PC-3 (cell line): ENCODE measurements at regions not wholly inside any gene's neighbourhood (a gene's known extent, or its start where the extent isn't known, plus 50 kb on each side); places are given as distances from the start of the nearest gene placed in this dataset.

Experiments used
- ATAC-seq: fragments of 200-7000 bp; cut with Tn5 transposase; 2 replicates; pipeline ENCODE4 v1.9.1; 2020; ENCODE audit warnings: mild to moderate bottlenecking, moderate library complexity
- BruUV-seq: library from RNA; stranded (reverse); fragments of 400-500 nt; replicated peaks from 2 replicates; lab custom pipeline; 2021; lab: Mats Ljungman, UMichigan
- CTCF ChIA-PET: fragments of 300-600 bp; sonication (Branson Sonifier 250); formaldehyde crosslinking; loops from one replicate; lab custom pipeline; 2022; ENCODE audit warnings: antibody characterized with exemption; lab: Charles Lee
- POLR2A ChIA-PET: fragments of 300-600 bp; sonication (Branson Sonifier 250); formaldehyde crosslinking; loops from one replicate; lab custom pipeline; 2022; ENCODE audit warnings: antibody characterized with exemption; ENCODE audit not compliant: unreplicated experiment; lab: Charles Lee
- DNase-seq: peaks from one replicate; pipeline ENCODE4 v3.0.0-alpha.2; 2015
- H2AFZ ChIP-seq: fragments of 300-600 bp; sonication (generic); 2 replicates; pipeline ENCODE4 v1.6.0; 2016; ENCODE audit warnings: antibody characterized with exemption, low read length
- H3F3A ChIP-seq: fragments of 300-600 bp; sonication (generic); one replicate; pipeline ENCODE4 v1.6.0; 2017; ENCODE audit warnings: antibody characterized with exemption, low read length, control low read depth, mild to moderate bottlenecking; ENCODE audit not compliant: unreplicated experiment
- H3K27ac ChIP-seq: fragments of 300-600 bp; sonication (generic); 2 replicates; pipeline ENCODE4 v1.5.1; 2016; ENCODE audit warnings: mild to moderate bottlenecking, low read length
- H3K27me3 ChIP-seq: fragments of 300-600 bp; sonication (generic); 2 replicates; pipeline ENCODE4 v1.6.1; 2016; ENCODE audit warnings: low read length, mixed read lengths
- H3K36me3 ChIP-seq: fragments of 300-600 bp; sonication (generic); 2 replicates; pipeline ENCODE4 v1.6.1; 2016; ENCODE audit warnings: low read depth, mixed run types, low read length, mixed read lengths
- H3K4me1 ChIP-seq: fragments of 300-600 bp; sonication (generic); 2 replicates; pipeline ENCODE4 v1.5.1; 2016; ENCODE audit warnings: low read length; ENCODE audit not compliant: insufficient read depth
- H3K4me2 ChIP-seq: fragments of 300-600 bp; sonication (generic); 2 replicates; pipeline ENCODE4 v1.6.0; 2016; ENCODE audit warnings: low read length
- H3K4me3 ChIP-seq: fragments of 300-600 bp; sonication (generic); 2 replicates; pipeline ENCODE4 v1.5.1; 2016; ENCODE audit warnings: mild to moderate bottlenecking, low read length, mixed read lengths
- H3K79me2 ChIP-seq: fragments of 300-600 bp; sonication (generic); 2 replicates; pipeline ENCODE4 v1.6.1; 2017; ENCODE audit warnings: low read length, mixed read lengths
- H3K9ac ChIP-seq: fragments of 300-600 bp; sonication (generic); 2 replicates; pipeline ENCODE4 v1.6.0; 2016; ENCODE audit warnings: mild to moderate bottlenecking, low read length
- H3K9me2 ChIP-seq: fragments of 300-600 bp; sonication (generic); replicated peaks from 2 replicates; pipeline ENCODE4 v1.6.1; 2016; ENCODE audit warnings: mixed run types, low read length, mixed read lengths
- H3K9me3 ChIP-seq: fragments of 300-600 bp; sonication (generic); 2 replicates; pipeline ENCODE4 v1.6.1; 2016; ENCODE audit warnings: low read length, mixed read lengths
- H4K20me1 ChIP-seq: fragments of 300-600 bp; sonication (generic); 2 replicates; pipeline ENCODE4 v1.6.1; 2016; ENCODE audit warnings: low read length, mixed read lengths
- EZH2 ChIP-seq: fragments of 300-600 bp; sonication (generic); IDR thresholded peaks from one replicate; pipeline ENCODE4 v1.6.1; 2017; ENCODE audit warnings: antibody characterized with exemption, mild to moderate bottlenecking, low read length; ENCODE audit not compliant: unreplicated experiment
- EZH2phosphoT487 ChIP-seq: fragments of 300-600 bp; sonication (generic); IDR thresholded peaks from 2 replicates; pipeline ENCODE4 v1.6.1; 2018; ENCODE audit warnings: mild to moderate bottlenecking, antibody characterized with exemption, low read length, borderline replicate concordance
- intact Hi-C: fragments of 100-400 bp; cut with micrococcal nuclease; formaldehyde crosslinking; loops from 2 replicates; pipeline ENCODE4 v1.9.0; 2023
- TF ChIP-seq, protein P1 (sequence below): fragments of 300-600 bp; sonication (generic); conservative IDR thresholded peaks from 2 replicates; pipeline ENCODE4 v1.5.1; 2017; ENCODE audit warnings: antibody characterized with exemption, low read depth, mild to moderate bottlenecking, low read length

DNA sequence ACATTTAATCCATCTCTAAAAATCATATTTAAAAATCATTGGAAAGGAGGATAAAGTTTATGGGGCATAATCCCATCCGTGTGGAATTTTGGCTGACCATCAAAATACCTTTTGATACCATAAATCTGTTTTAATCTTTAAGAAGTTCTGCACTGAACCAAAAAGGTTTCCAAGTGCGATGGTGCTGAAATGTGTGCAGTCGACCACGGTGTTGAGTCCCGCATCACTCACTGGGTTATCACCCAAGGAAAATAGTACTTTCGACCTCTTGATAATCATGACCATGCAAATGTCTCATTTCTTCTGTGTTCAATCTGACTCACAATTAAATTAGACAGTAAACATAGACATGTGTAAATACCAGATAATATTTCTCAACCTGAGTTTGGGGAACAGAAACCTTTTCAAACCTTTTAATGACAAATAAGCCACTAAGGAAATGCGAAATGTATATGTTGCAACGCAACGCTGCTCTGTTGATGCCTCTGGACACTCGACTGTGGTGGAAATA is 62.0 kb upstream of the CDH6 start:
- TF ChIP-seq EZH2, result no peak
- TF ChIP-seq, protein P1, sequence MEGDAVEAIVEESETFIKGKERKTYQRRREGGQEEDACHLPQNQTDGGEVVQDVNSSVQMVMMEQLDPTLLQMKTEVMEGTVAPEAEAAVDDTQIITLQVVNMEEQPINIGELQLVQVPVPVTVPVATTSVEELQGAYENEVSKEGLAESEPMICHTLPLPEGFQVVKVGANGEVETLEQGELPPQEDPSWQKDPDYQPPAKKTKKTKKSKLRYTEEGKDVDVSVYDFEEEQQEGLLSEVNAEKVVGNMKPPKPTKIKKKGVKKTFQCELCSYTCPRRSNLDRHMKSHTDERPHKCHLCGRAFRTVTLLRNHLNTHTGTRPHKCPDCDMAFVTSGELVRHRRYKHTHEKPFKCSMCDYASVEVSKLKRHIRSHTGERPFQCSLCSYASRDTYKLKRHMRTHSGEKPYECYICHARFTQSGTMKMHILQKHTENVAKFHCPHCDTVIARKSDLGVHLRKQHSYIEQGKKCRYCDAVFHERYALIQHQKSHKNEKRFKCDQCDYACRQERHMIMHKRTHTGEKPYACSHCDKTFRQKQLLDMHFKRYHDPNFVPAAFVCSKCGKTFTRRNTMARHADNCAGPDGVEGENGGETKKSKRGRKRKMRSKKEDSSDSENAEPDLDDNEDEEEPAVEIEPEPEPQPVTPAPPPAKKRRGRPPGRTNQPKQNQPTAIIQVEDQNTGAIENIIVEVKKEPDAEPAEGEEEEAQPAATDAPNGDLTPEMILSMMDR, result no peak
- no peak for TF ChIP-seq EZH2phosphoT487
- peaks cover 28% of the 10 kb centered on the region for H3K4me1 ChIP-seq
- no peak overlapping the region for H3K9ac ChIP-seq
- H3K9me3 ChIP-seq, result no peaks in the 10 kb centered on the region
- H3K4me3 ChIP-seq, result no peak overlapping the region
- no peaks in the 10 kb centered on the region for H3K79me2 ChIP-seq
- H3K27me3 ChIP-seq, result no peaks in the 10 kb centered on the region
- H2AFZ ChIP-seq, result no peak overlapping the region
- ChIA-PET CTCF (no interaction called here), POLR2A (no interaction called here)
- BruUV-seq, result no TSS peak
- H3K4me2 ChIP-seq, result peak overlapping the region; percentile 27; the same call in 1 of the 2 replicates
- DNase-seq (peak; percentile 70), ATAC-seq (peak; percentile 38; the same call in 1 of the 2 replicates)
- H3K9me2 ChIP-seq, result no peaks in the 10 kb centered on the region
- no peaks in the 10 kb centered on the region for H3K36me3 ChIP-seq
- H4K20me1 ChIP-seq, result no peaks in the 10 kb centered on the region
- H3K27ac ChIP-seq, result no peak overlapping the region
- intact Hi-C loops, result no loop called here
- H3F3A ChIP-seq, result no peaks in the 10 kb centered on the region

DNA sequence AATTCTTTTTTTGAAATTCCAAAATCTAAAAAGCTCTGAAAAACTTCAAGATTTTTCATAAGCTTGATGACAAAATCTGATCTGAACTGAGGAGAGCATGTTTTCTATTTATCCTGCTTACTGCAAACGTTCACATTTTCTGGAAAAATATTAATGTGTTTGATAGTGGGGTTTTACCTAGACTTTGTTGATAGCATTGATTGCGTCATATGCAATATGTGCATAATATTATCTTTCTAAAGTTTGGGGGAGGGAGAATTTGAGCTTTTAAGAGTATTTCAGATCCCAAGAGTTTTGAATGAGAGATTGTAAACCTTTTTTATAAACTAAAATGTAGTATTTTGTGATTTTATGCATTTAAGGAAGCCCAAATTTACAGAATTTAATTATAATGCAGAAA is 62.8 kb upstream of the CDH6 start:
- ChIA-PET CTCF (no interaction called here), POLR2A (no interaction called here)
- H3F3A ChIP-seq, result no peaks in the 10 kb centered on the region
- no peak overlapping the region for H2AFZ ChIP-seq
- H3K27me3 ChIP-seq, result no peaks in the 10 kb centered on the region
- no TSS peak for BruUV-seq
- no peak overlapping the region for H3K9ac ChIP-seq
- H3K36me3 ChIP-seq, result no peaks in the 10 kb centered on the region
- TF ChIP-seq, protein P1, result no peak
- TF ChIP-seq EZH2phosphoT487 (no peak), EZH2 (no peak)
- H3K4me3 ChIP-seq, result no peak overlapping the region
- no peaks in the 10 kb centered on the region for H4K20me1 ChIP-seq
- no peaks in the 10 kb centered on the region for H3K79me2 ChIP-seq
- intact Hi-C loops, result no loop called here
- no peak overlapping the region for H3K4me2 ChIP-seq
- H3K9me3 ChIP-seq, result no peaks in the 10 kb centered on the region
- no peak overlapping the region for H3K27ac ChIP-seq
- peaks cover 28% of the 10 kb centered on the region for H3K4me1 ChIP-seq
- H3K9me2 ChIP-seq, result no peaks in the 10 kb centered on the region
- ATAC-seq (no peak), DNase-seq (no peak)

DNA sequence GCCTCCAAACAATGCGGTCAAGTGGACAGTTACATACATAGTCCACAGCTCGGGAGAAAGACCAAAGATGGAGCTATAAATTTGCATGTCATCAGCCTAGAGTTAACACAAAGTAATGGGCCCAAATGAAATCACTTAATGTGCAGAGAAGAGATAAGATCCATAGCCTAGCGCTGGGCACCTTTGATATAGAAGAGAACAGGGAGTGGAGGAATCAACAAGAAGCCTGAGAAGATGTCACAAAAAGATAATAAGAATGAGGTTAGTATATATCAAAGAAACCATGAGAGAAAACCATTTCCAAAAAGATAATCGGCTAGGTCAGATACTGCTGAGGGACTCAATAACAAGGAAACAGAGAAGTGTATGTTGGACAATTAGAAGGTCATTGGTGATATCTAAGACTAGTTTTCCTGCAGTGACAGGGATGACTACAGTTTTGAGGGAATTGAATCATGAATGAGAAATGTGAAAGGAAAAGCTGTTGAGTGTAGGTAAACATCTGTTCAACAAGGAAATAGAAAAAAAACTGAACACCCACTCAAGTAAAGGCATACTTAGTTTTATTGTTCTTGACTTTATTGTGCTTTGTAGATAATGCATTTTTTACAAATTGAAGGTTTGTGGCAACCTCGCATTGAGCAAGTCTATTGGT is 68.7 kb upstream of the CDH6 start:
- ChIA-PET POLR2A (no interaction called here), CTCF (no interaction called here)
- ATAC-seq (no peak), DNase-seq (no peak)
- no peaks in the 10 kb centered on the region for H3K36me3 ChIP-seq
- no peaks in the 10 kb centered on the region for H3K27me3 ChIP-seq
- no peak overlapping the region for H3K9ac ChIP-seq
- no peak overlapping the region for H3K4me2 ChIP-seq
- intact Hi-C loops, result no loop called here
- H3F3A ChIP-seq, result no peaks in the 10 kb centered on the region
- no peaks in the 10 kb centered on the region for H4K20me1 ChIP-seq
- no peak overlapping the region for H3K27ac ChIP-seq
- peaks cover 14% of the 10 kb centered on the region for H3K4me1 ChIP-seq
- no peak overlapping the region for H3K4me3 ChIP-seq
- no peak overlapping the region for H2AFZ ChIP-seq
- H3K9me2 ChIP-seq, result no peaks in the 10 kb centered on the region
- TF ChIP-seq, protein P1, result no peak
- TF ChIP-seq EZH2 (no peak), EZH2phosphoT487 (no peak)
- H3K9me3 ChIP-seq, result no peaks in the 10 kb centered on the region
- H3K79me2 ChIP-seq, result no peaks in the 10 kb centered on the region
- no TSS peak for BruUV-seq
